HepG2 (cell line): ENCODE measurements at regions not wholly inside any gene's neighbourhood (a gene's known extent, or its start where the extent isn't known, plus 50 kb on each side); places are given as distances from the start of the nearest gene placed in this dataset.

ENCODE experiments used
- ATAC-seq: fragments of 200-7000 bp; cut with Tn5 transposase; 3 replicates; pipeline ENCODE4 v1.9.1; 2020; ENCODE audit warnings: mild to moderate bottlenecking, moderate library complexity
- BruUV-seq: library from RNA; stranded (reverse); fragments of 400-500 nt; replicated peaks from 2 replicates; lab custom pipeline; 2021; lab: Mats Ljungman, UMichigan
- CTCF ChIA-PET: fragments of 300-600 bp; formaldehyde crosslinking; extraction: SDS; loops from one replicate; lab custom pipeline; 2021; ENCODE audit warnings: low total read pairs, inconsistent platforms, low intra/inter-chr PET ratio; lab: Yijun Ruan, JAX
- POLR2A ChIA-PET: fragments of 350-600 bp; sonication (Branson Sonifier 250); formaldehyde crosslinking; loops from one replicate; lab custom pipeline; 2020; ENCODE audit warnings: antibody characterized with exemption, inconsistent platforms; lab: Yijun Ruan, JAX
- DNase-seq: peaks from one replicate; pipeline ENCODE4 v3.0.0-alpha.2; 2015; ENCODE audit warnings: low spot score
- FAIRE-seq: peaks from 3 replicates; lab custom pipeline; 2011; peaks lifted over from hg19 to GRCh38; lab: Jason Lieb, UNC
- H2AFZ ChIP-seq: one replicate; pipeline ENCODE4 v1.6.1; 2011; ENCODE audit warnings: low read length, inconsistent platforms
- H3K27ac ChIP-seq: fragments of 300-600 bp; 3 replicates; pipeline ENCODE4 v1.8.0; 2011; ENCODE audit warnings: mixed run types, mild to moderate bottlenecking, mixed read lengths, low read length, inconsistent platforms; ENCODE audit not compliant: insufficient read depth; ENCODE audit errors: extremely low read length
- H3K27me3 ChIP-seq, 2 experiments: fragments of 200-600 bp in 1 of 2; 2 replicates in 1 of 2; 3 replicates in 1 of 2; pipeline versions ENCODE4 v1.6.0 to v1.8.0; 2011; ENCODE audit warnings: low read length in 2 of 2, mild to moderate bottlenecking in 2 of 2, moderate library complexity in 2 of 2, inconsistent platforms in 1 of 2; ENCODE audit not compliant: insufficient read depth in 2 of 2, control insufficient read depth in 1 of 2
- H3K36me3 ChIP-seq, 2 experiments: fragments of 200-600 bp in 1 of 2; replicated peaks in 1 of 2; 2 replicates in 1 of 2; 3 replicates in 1 of 2; pipeline versions ENCODE4 v1.5.1 to v1.8.0; 2011; ENCODE audit warnings: low read length in 2 of 2, inconsistent platforms in 1 of 2; ENCODE audit not compliant: insufficient read depth in 2 of 2, control insufficient read depth in 1 of 2
- H3K4me1 ChIP-seq: 2 replicates; pipeline ENCODE4 v1.5.1; 2012; ENCODE audit warnings: low read length, inconsistent platforms; ENCODE audit not compliant: insufficient read depth
- H3K4me2 ChIP-seq: 2 replicates; pipeline ENCODE4 v1.6.0; 2011; ENCODE audit warnings: low read depth, low read length, inconsistent platforms
- H3K4me3 ChIP-seq, 3 experiments: fragments of 200-600 bp in 1 of 3; sonication (generic), shearing (Covaris generic) in 1 of 3; replicated peaks in 1 of 3; 2 replicates each; pipeline ENCODE4 v1.5.1; 2011 to 2016; ENCODE audit warnings: low read length in 3 of 3, inconsistent platforms in 2 of 3, low read depth in 2 of 3, mild to moderate bottlenecking in 2 of 3, control low read depth in 1 of 3, mixed read lengths in 1 of 3; ENCODE audit not compliant: insufficient read depth in 1 of 3
- H3K79me2 ChIP-seq: one replicate; pipeline ENCODE4 v1.6.1; 2011; ENCODE audit warnings: low read length, inconsistent platforms; ENCODE audit not compliant: insufficient read depth
- H3K9ac ChIP-seq: 2 replicates; pipeline ENCODE4 v1.6.0; 2011; ENCODE audit warnings: mild to moderate bottlenecking, low read depth, low read length, inconsistent platforms; ENCODE audit not compliant: insufficient read depth
- H3K9me3 ChIP-seq: 2 replicates; pipeline ENCODE4 v1.5.1; 2012; ENCODE audit warnings: mild to moderate bottlenecking, low read length
- H4K20me1 ChIP-seq: 2 replicates; pipeline ENCODE4 v1.6.0; 2011; ENCODE audit warnings: inconsistent platforms, mild to moderate bottlenecking, low read length, moderate library complexity; ENCODE audit not compliant: insufficient read depth
- AKNA ChIP-seq: sonication (generic); formaldehyde crosslinking; IDR thresholded peaks from 2 replicates; pipeline ENCODE4 v1.4.0; 2020; ENCODE audit warnings: missing genetic modification reagents, borderline replicate concordance
- DBP ChIP-seq: sonication (generic); formaldehyde crosslinking; IDR thresholded peaks from 2 replicates; pipeline ENCODE4 v1.4.0; 2020; ENCODE audit warnings: missing genetic modification reagents; ENCODE audit errors: not compliant biosample characterization
- HCFC1 ChIP-seq: fragments of 150-350 bp; IDR thresholded peaks from 2 replicates; pipeline ENCODE4 v1.6.1; 2014; ENCODE audit warnings: low read depth, low read length
- MXD1 ChIP-seq: sonication (generic); formaldehyde crosslinking; IDR thresholded peaks from 2 replicates; pipeline ENCODE4 v1.4.0; 2020; ENCODE audit warnings: mild to moderate bottlenecking, missing genetic modification reagents
- RCOR2 ChIP-seq: IDR thresholded peaks from 2 replicates; pipeline ENCODE4 v1.6.1; 2016; ENCODE audit warnings: missing biosample characterization, missing genetic modification reagents
- RFXANK ChIP-seq: IDR thresholded peaks from 2 replicates; pipeline ENCODE4 v1.6.1; 2016
- TBX3 ChIP-seq: fragments of 450-650 bp; IDR thresholded peaks from 2 replicates; pipeline ENCODE4 v1.6.1; 2017; ENCODE audit warnings: antibody characterized with exemption, mild to moderate bottlenecking, inconsistent platforms, borderline replicate concordance
- TEF ChIP-seq: sonication (generic); formaldehyde crosslinking; IDR thresholded peaks from 2 replicates; pipeline ENCODE4 v1.5.0; 2020; ENCODE audit warnings: missing genetic modification reagents
- ZBTB33 ChIP-seq: sonication (generic); formaldehyde crosslinking; IDR thresholded peaks from 2 replicates; pipeline ENCODE4 v1.4.0; 2020; ENCODE audit warnings: missing genetic modification reagents
- ZNF556 ChIP-seq: sonication (generic); formaldehyde crosslinking; IDR thresholded peaks from 2 replicates; pipeline ENCODE4 v1.4.0; 2020; ENCODE audit warnings: mild to moderate bottlenecking, missing genetic modification reagents, borderline replicate concordance
- ZNF572 ChIP-seq: sonication (generic); formaldehyde crosslinking; IDR thresholded peaks from 2 replicates; pipeline ENCODE4 v1.5.1; 2020; ENCODE audit warnings: mild to moderate bottlenecking, missing genetic modification reagents
- ZNF746 ChIP-seq: sonication (generic); formaldehyde crosslinking; IDR thresholded peaks from 2 replicates; pipeline ENCODE4 v1.8.0; 2022; ENCODE audit warnings: mild to moderate bottlenecking, missing genetic modification reagents
- WGBS: methylation state at CpG from one replicate; pipeline ENCODE4 v1.1.6; 2017; ENCODE audit warnings: low lambda C conversion rate; 5-methylcytosine and 5-hydroxymethylcytosine counted together
- in situ Hi-C: cut with HindIII; loops from 2 replicates; pipeline ENCODE4 v1.10.0; 2017; ENCODE audit warnings: low pct_unique_long_range_greater_than_20kb; ENCODE audit not compliant: extremely low pct_ligation_motif_present
- intact Hi-C: fragments of 100-400 bp; cut with micrococcal nuclease; formaldehyde crosslinking; loops from one replicate; pipeline ENCODE4 v1.10.0; 2022; ENCODE audit not compliant: unreplicated experiment
- TF ChIP-seq, protein P1 (sequence below): sonication (generic); formaldehyde crosslinking; IDR thresholded peaks from 2 replicates; pipeline ENCODE4 v1.5.0; 2020; ENCODE audit warnings: missing genetic modification reagents

- H3K4me2 ChIP-seq, result no peak overlapping the region
- 33% methylated on average over 3 of the region's 3 CpGs for WGBS
- H3K9me3 ChIP-seq, result peaks cover 98% of the 10 kb centered on the region
- no peaks in the 10 kb centered on the region for H3K4me1 ChIP-seq
- in situ Hi-C loops (no loop called here), intact Hi-C loops (no loop called here)
- CTCF ChIA-PET, result no interaction called here
- no peak overlapping the region for H3K27ac ChIP-seq
- H3K79me2 ChIP-seq, result no peaks in the 10 kb centered on the region
- H2AFZ ChIP-seq, result no peak overlapping the region
- H3K36me3 ChIP-seq, result no peaks in the 10 kb centered on the region
- DNase-seq (no peak), FAIRE-seq (no peak), ATAC-seq (no peak)
- no peak overlapping the region for H3K9ac ChIP-seq
- no peaks in the 10 kb centered on the region for H4K20me1 ChIP-seq
- H3K4me3 ChIP-seq, result no peak overlapping the region
- BruUV-seq, result no TSS peak
- no peaks in the 10 kb centered on the region for H3K27me3 ChIP-seq
- POLR2A ChIA-PET, result no interaction called here
- TF ChIP-seq RFXANK (no peak), MXD1 (CRISPR knock-in tag) (no peak), ZNF572 (CRISPR knock-in tag) (no peak), ZNF556 (CRISPR knock-in tag) (no peak), ZBTB33 (CRISPR knock-in tag) (no peak), RCOR2 (CRISPR knock-in tag) (no peak), TBX3 (no peak), DBP (CRISPR knock-in tag) (no peak), HCFC1 (no peak), ZNF746 (CRISPR knock-in tag) (no peak), TEF (no peak), AKNA (CRISPR knock-in tag) (no peak)
- TF ChIP-seq, protein P1, sequence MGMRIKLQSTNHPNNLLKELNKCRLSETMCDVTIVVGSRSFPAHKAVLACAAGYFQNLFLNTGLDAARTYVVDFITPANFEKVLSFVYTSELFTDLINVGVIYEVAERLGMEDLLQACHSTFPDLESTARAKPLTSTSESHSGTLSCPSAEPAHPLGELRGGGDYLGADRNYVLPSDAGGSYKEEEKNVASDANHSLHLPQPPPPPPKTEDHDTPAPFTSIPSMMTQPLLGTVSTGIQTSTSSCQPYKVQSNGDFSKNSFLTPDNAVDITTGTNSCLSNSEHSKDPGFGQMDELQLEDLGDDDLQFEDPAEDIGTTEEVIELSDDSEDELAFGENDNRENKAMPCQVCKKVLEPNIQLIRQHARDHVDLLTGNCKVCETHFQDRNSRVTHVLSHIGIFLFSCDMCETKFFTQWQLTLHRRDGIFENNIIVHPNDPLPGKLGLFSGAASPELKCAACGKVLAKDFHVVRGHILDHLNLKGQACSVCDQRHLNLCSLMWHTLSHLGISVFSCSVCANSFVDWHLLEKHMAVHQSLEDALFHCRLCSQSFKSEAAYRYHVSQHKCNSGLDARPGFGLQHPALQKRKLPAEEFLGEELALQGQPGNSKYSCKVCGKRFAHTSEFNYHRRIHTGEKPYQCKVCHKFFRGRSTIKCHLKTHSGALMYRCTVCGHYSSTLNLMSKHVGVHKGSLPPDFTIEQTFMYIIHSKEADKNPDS (CRISPR knock-in tag), result no peak
Observed at GRCh38 chr12:126271159-126271558, 1205.9 kb downstream of the AACS start.
